ENCODE measurements at regions not wholly inside any gene's neighbourhood (a gene's known extent, or its start where the extent isn't known, plus 50 kb on each side); places are given as distances from the start of the nearest gene placed in this dataset.
"Not testable (repeated sequence)": the region's sequence is repeated elsewhere in the genome, so short reads cannot be mapped to it uniquely, and the experiment has no call there.

GRCh38 chr9:104269996-104270963, 176.2 kb downstream of the SMC2 start:
- DNase-seq (ENCODE audit: low read depth): no peak

GRCh38 chr9:104276709-104277245, 182.7 kb downstream of the SMC2 start:
- DNase-seq (ENCODE audit: low read depth): no peak

GRCh38 chr9:104278929-104279496, 184.9 kb downstream of the SMC2 start:
- DNase-seq (ENCODE audit: low read depth): no peak

GRCh38 chr9:104279535-104280177, 185.5 kb downstream of the SMC2 start:
- DNase-seq (ENCODE audit: low read depth): peak; percentile 14

GRCh38 chr9:104280178-104280560, 186.1 kb downstream of the SMC2 start:
- DNase-seq (ENCODE audit: low read depth): no peak

GRCh38 chr9:104280711-104281110, 186.6 kb downstream of the SMC2 start:
- no peak for DNase-seq (ENCODE audit: low read depth)

GRCh38 chr9:104286187-104286586, 192.1 kb downstream of the SMC2 start:
- DNase-seq (ENCODE audit: low read depth): no peak

GRCh38 chr9:104286799-104287198, 192.7 kb downstream of the SMC2 start:
- DNase-seq (ENCODE audit: low read depth): no peak

- DNase-seq (ENCODE audit: low read depth): no peak
Measured at GRCh38 chr9:104287253-104287878, 193.3 kb downstream of the SMC2 start.

- no peak for DNase-seq (ENCODE audit: low read depth)
Measured at GRCh38 chr9:104293877-104294276, 199.8 kb downstream of the SMC2 start.

GRCh38 chr9:104300124-104300523, 203.9 kb upstream of the OR13F1 start:
- DNase-seq (ENCODE audit: low read depth): no peak

- no peak for DNase-seq (ENCODE audit: low read depth)
Measured at GRCh38 chr9:104301755-104302154, 202.3 kb upstream of the OR13F1 start.

- no peak for DNase-seq (ENCODE audit: low read depth)
Measured at GRCh38 chr9:104302775-104303174, 201.3 kb upstream of the OR13F1 start.

- no peak for DNase-seq (ENCODE audit: low read depth)
Measured at GRCh38 chr9:104304925-104305324, 199.1 kb upstream of the OR13F1 start.

- no peak for DNase-seq (ENCODE audit: low read depth)
Measured at GRCh38 chr9:104313396-104314110, 190.5 kb upstream of the OR13F1 start.

GRCh38 chr9:104316201-104317009, 187.7 kb upstream of the OR13F1 start:
- DNase-seq (ENCODE audit: low read depth): not testable (repeated sequence)

- DNase-seq (ENCODE audit: low read depth): no peak
Measured at GRCh38 chr9:104319198-104319597, 184.9 kb upstream of the OR13F1 start.

- no peak for DNase-seq (ENCODE audit: low read depth)
Measured at GRCh38 chr9:104319685-104320084, 184.4 kb upstream of the OR13F1 start.

- DNase-seq (ENCODE audit: low read depth): no peak
Measured at GRCh38 chr9:104322596-104322995, 181.5 kb upstream of the OR13F1 start.

Measured in myocyte (in vitro differentiated cells).